ENCODE measurements at regions not wholly inside any gene's neighbourhood (a gene's known extent, or its start where the extent isn't known, plus 50 kb on each side); places are given as distances from the start of the nearest gene placed in this dataset.
A peak's percentile ranks its signal among the peaks of the same experiment; 100 is the strongest.
"Not testable (repeated sequence)": the region's sequence is repeated elsewhere in the genome, so short reads cannot be mapped to it uniquely, and the experiment has no call there.

DNA sequence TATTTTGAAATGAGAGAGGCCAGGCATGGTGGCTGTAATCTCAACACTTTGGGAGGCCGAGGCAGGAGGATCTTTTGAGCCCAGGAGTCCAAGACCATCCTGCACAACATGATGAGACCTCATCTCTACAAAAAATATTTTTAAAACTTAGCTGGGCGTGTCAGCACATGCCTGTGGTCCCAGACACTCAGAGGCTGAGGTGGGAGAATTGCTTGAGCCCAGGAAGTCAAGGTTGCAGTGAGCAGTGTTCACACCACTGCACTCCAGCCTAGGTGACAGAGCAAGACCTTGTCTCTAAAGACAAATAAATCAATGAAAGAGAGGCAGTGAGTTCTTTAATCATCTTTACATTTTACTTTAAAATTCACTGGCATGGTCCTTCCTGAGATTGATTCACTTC, 124.5 kb downstream of the DUSP6 start:
- DNase-seq (ENCODE audit: extremely low spot score), result no peak
- ChIA-PET CTCF (interaction anchor here (1.5 kb wide), 1 partner anchor 17 kb away, joined by 4 read pairs; no protein-coding TSS in a partner anchor), POLR2A (no interaction called here)
- TF ChIP-seq, protein P1, sequence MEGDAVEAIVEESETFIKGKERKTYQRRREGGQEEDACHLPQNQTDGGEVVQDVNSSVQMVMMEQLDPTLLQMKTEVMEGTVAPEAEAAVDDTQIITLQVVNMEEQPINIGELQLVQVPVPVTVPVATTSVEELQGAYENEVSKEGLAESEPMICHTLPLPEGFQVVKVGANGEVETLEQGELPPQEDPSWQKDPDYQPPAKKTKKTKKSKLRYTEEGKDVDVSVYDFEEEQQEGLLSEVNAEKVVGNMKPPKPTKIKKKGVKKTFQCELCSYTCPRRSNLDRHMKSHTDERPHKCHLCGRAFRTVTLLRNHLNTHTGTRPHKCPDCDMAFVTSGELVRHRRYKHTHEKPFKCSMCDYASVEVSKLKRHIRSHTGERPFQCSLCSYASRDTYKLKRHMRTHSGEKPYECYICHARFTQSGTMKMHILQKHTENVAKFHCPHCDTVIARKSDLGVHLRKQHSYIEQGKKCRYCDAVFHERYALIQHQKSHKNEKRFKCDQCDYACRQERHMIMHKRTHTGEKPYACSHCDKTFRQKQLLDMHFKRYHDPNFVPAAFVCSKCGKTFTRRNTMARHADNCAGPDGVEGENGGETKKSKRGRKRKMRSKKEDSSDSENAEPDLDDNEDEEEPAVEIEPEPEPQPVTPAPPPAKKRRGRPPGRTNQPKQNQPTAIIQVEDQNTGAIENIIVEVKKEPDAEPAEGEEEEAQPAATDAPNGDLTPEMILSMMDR (IDR thresholded peaks at IDR 0.05; ENCODE audit: control extremely low read depth, extremely low read depth, low read depth, missing control alignments), result no peak

DNA sequence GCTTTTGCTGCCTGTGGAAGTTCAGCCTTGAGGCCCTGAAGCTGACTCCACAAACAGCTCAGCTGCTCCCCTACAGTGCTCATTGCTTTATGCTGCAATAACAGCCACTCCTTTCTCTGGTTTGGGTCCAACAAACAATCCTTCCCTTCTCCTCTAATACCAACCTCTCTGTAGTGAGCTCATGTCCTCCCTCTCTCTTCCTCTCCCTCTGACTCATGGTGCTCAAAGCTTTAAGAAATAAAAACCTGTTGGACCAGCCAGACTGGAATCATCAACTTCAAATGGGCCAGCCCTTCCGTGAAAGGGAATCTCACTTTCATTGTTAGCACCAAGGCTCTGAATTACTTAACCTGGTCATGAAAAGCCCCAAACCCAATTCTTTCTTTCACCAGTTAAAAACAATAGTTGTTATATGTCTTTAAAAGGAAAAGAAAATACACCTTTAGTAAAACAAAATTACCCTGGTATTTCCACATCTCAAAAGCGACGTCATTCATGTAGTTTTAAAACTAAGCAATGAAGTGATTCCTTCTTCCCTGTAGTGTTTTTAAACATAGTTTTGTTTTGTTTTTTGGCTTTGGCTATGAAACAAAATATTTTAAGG, 126.4 kb downstream of the DUSP6 start:
- DNase-seq (ENCODE audit: extremely low spot score), result no peak

GRCh38 chr12:89225401-89225800, 126.9 kb downstream of the DUSP6 start:
- ChIA-PET CTCF (interaction anchor here (1.1 kb wide), 1 partner anchor 18 kb away, joined by 3 read pairs; no protein-coding TSS in a partner anchor), POLR2A (no interaction called here)
- TF ChIP-seq, protein P1 (IDR thresholded peaks at IDR 0.05; ENCODE audit: control extremely low read depth, extremely low read depth, low read depth, missing control alignments), result no peak
- DNase-seq (ENCODE audit: extremely low spot score), result peak; percentile 15

More for the DNA sequence above, 126.4 kb downstream of the DUSP6 start:
- TF ChIP-seq, protein P1 (IDR thresholded peaks at IDR 0.05; ENCODE audit: control extremely low read depth, extremely low read depth, low read depth, missing control alignments), result no peak
- CTCF ChIA-PET, result interaction anchor here (1.1 kb wide), 1 partner anchor 18 kb away, joined by 3 read pairs; no protein-coding TSS in a partner anchor
- POLR2A ChIA-PET, result no interaction called here

GRCh38 chr12:89222580-89222979, 129.7 kb downstream of the DUSP6 start:
- CTCF ChIA-PET, result interaction anchor here (0.9 to 1.6 kb wide), 4 partner anchors 10 to 25 kb away, joined by 3 to 5 read pairs (median 4); no protein-coding TSS in a partner anchor
- DNase-seq (ENCODE audit: extremely low spot score); POLR2A ChIA-PET: not testable (repeated sequence)

- POLR2A ChIA-PET, result no interaction called here
- DNase-seq (ENCODE audit: extremely low spot score), result no peak
- CTCF ChIA-PET, result interaction anchor here (1.4 kb wide), 1 partner anchor 12 kb away, joined by 4 read pairs; no protein-coding TSS in a partner anchor
- TF ChIP-seq, protein P1 (IDR thresholded peaks at IDR 0.05; ENCODE audit: control extremely low read depth, extremely low read depth, low read depth, missing control alignments), result no peak
Observed at GRCh38 chr12:89217472-89217871, 134.8 kb downstream of the DUSP6 start.

GRCh38 chr12:89216211-89216952, 135.9 kb downstream of the DUSP6 start:
- POLR2A ChIA-PET, result no interaction called here
- CTCF ChIA-PET, result no interaction called here
- DNase-seq (ENCODE audit: extremely low spot score), result no peak
- TF ChIP-seq, protein P1 (IDR thresholded peaks at IDR 0.05; ENCODE audit: control extremely low read depth, extremely low read depth, low read depth, missing control alignments), result no peak

DNA sequence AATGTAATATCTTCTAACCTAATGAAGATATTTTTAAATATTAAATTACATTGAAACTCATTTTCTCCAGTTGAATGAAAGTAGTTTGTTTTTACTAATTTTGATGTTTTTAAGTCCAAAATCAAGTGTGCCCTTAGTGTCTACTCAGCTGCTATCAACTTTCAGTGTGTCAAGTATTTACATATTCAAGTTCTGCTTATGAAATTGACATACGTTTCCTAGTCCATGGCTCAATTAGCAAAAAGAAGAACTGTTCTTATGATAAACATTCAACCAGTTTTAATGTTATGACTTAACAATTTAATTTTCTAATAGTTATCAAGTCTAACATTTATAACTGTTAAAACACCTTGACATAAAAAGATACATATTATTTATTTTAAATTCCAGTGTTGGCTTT, 137.1 kb downstream of the DUSP6 start:
- no peak for DNase-seq (ENCODE audit: extremely low spot score)
- CTCF ChIA-PET, result no interaction called here

More for the DNA sequence above, 137.1 kb downstream of the DUSP6 start:
- TF ChIP-seq, protein P1 (IDR thresholded peaks at IDR 0.05; ENCODE audit: control extremely low read depth, extremely low read depth, low read depth, missing control alignments), result no peak
- POLR2A ChIA-PET, result no interaction called here
